H9 (cell line): ENCODE measurements at regions not wholly inside any gene's neighbourhood (a gene's known extent, or its start where the extent isn't known, plus 50 kb on each side); places are given as distances from the start of the nearest gene placed in this dataset.

Experiments used
- DNase-seq: peaks from one replicate; pipeline ENCODE4 v3.0.0-alpha.2; 2017
- H2AFZ ChIP-seq: one replicate; pipeline ENCODE4 v1.6.1; 2013; ENCODE audit warnings: mild to moderate bottlenecking, low read length, control low read depth, moderate library complexity
- H2AK5ac ChIP-seq: 2 replicates; pipeline ENCODE4 v1.6.1; 2013; ENCODE audit warnings: low read length, control low read depth, mixed read lengths; ENCODE audit not compliant: insufficient read length
- H2BK120ac ChIP-seq: one replicate; pipeline ENCODE4 v1.6.1; 2013; ENCODE audit warnings: low read depth, mild to moderate bottlenecking, low read length, control low read depth, inconsistent platforms; ENCODE audit not compliant: poor library complexity, severe bottlenecking
- H2BK12ac ChIP-seq: 2 replicates; pipeline ENCODE4 v1.6.1; 2013; ENCODE audit warnings: low read length, control low read depth, mixed read lengths, low read depth; ENCODE audit not compliant: insufficient read length
- H2BK15ac ChIP-seq: 2 replicates; pipeline ENCODE4 v1.6.1; 2013; ENCODE audit warnings: low read depth, low read length, control low read depth
- H2BK20ac ChIP-seq: one replicate; pipeline ENCODE4 v1.6.1; 2013; ENCODE audit warnings: low read depth, mild to moderate bottlenecking, low read length, control low read depth, inconsistent platforms; ENCODE audit not compliant: poor library complexity, severe bottlenecking
- H2BK5ac ChIP-seq: 2 replicates; pipeline ENCODE4 v1.6.1; 2013; ENCODE audit warnings: low read length, control low read depth, mixed read lengths; ENCODE audit not compliant: insufficient read length
- H3K14ac ChIP-seq: 2 replicates; pipeline ENCODE4 v1.6.1; 2013; ENCODE audit warnings: low read length, control low read depth; ENCODE audit not compliant: insufficient read depth
- H3K18ac ChIP-seq: 2 replicates; pipeline ENCODE4 v1.6.1; 2013; ENCODE audit warnings: low read depth, mild to moderate bottlenecking, mixed read lengths, low read length, control low read depth; ENCODE audit not compliant: insufficient read length
- H3K23ac ChIP-seq: 2 replicates; pipeline ENCODE4 v1.6.1; 2013; ENCODE audit warnings: low read length, control low read depth, mixed read lengths, low read depth; ENCODE audit not compliant: insufficient read length
- H3K23me2 ChIP-seq: 2 replicates; pipeline ENCODE4 v1.6.1; 2013; ENCODE audit warnings: low read depth, mild to moderate bottlenecking, mixed read lengths, low read length, control low read depth; ENCODE audit not compliant: insufficient read length, poor library complexity, severe bottlenecking
- H3K27ac ChIP-seq: 2 replicates; pipeline ENCODE4 v1.5.1; 2013; ENCODE audit warnings: low read length, control low read depth, mixed read lengths, low read depth; ENCODE audit not compliant: insufficient read length
- H3K27me3 ChIP-seq: 2 replicates; pipeline ENCODE4 v1.6.1; 2013; ENCODE audit warnings: low read length, control low read depth, inconsistent platforms; ENCODE audit not compliant: insufficient read depth
- H3K4ac ChIP-seq: 2 replicates; pipeline ENCODE4 v1.6.1; 2013; ENCODE audit warnings: low read depth, mild to moderate bottlenecking, control low read depth, inconsistent platforms, low read length, moderate library complexity
- H3K4me1 ChIP-seq: 2 replicates; pipeline ENCODE4 v1.6.1; 2013; ENCODE audit warnings: low read length, control low read depth, inconsistent platforms; ENCODE audit not compliant: insufficient read depth
- H3K4me2 ChIP-seq: 2 replicates; pipeline ENCODE4 v1.6.1; 2013; ENCODE audit warnings: low read length, control low read depth, mixed read lengths; ENCODE audit not compliant: insufficient read length, insufficient read depth
- H3K56ac ChIP-seq: 2 replicates; pipeline ENCODE4 v1.6.1; 2013; ENCODE audit warnings: low read depth, mild to moderate bottlenecking, mixed read lengths, low read length, control low read depth; ENCODE audit not compliant: insufficient read length
- H3K79me1 ChIP-seq: 2 replicates; pipeline ENCODE4 v1.6.1; 2013; ENCODE audit warnings: low read depth, mild to moderate bottlenecking, moderate library complexity, low read length, control low read depth, inconsistent platforms; ENCODE audit not compliant: insufficient read depth, poor library complexity, severe bottlenecking
- H3K79me2 ChIP-seq: 2 replicates; pipeline ENCODE4 v1.6.1; 2013; ENCODE audit warnings: low read length, control low read depth, inconsistent platforms; ENCODE audit not compliant: insufficient read depth
- H3K9ac ChIP-seq: 2 replicates; pipeline ENCODE4 v1.6.1; 2013; ENCODE audit warnings: low read length, control low read depth, mixed read lengths; ENCODE audit not compliant: insufficient read length; ENCODE audit errors: extremely low read depth
- H3K9me3 ChIP-seq: one replicate; pipeline ENCODE4 v1.6.1; 2013; ENCODE audit warnings: low read depth, low read length, inconsistent platforms; ENCODE audit not compliant: control insufficient read depth
- H3T11ph ChIP-seq: one replicate; pipeline ENCODE4 v1.6.1; 2013; ENCODE audit warnings: mild to moderate bottlenecking, low read length, control low read depth, inconsistent platforms
- H4K20me1 ChIP-seq: one replicate; pipeline ENCODE4 v1.6.1; 2013; ENCODE audit not compliant: control insufficient read depth, insufficient read length, insufficient read depth
- H4K5ac ChIP-seq: 2 replicates; pipeline ENCODE4 v1.6.1; 2013; ENCODE audit warnings: low read depth, mild to moderate bottlenecking, mixed read lengths, low read length, control low read depth; ENCODE audit not compliant: insufficient read length
- H4K8ac ChIP-seq: replicated peaks from 2 replicates; pipeline ENCODE4 v1.6.1; 2013; ENCODE audit warnings: low read length, control low read depth, mixed read lengths, low read depth; ENCODE audit not compliant: insufficient read length
- H4K91ac ChIP-seq: 2 replicates; pipeline ENCODE4 v1.6.1; 2013; ENCODE audit warnings: low read depth, mild to moderate bottlenecking, moderate library complexity, mixed read lengths, low read length, control low read depth; ENCODE audit not compliant: insufficient read length
- H3K27ac Mint-ChIP-seq, 3 experiments: 2 replicates in 2 of 3; 3 replicates in 1 of 3; pipeline ENCODE4 v1.8.0; 2020 to 2021; ENCODE audit warnings: mixed read lengths in 3 of 3, mild to moderate bottlenecking in 1 of 3, moderate library complexity in 1 of 3
- H3K27me3 Mint-ChIP-seq: 2 replicates; pipeline ENCODE4 v1.8.0; 2021; ENCODE audit warnings: low read depth, mild to moderate bottlenecking, moderate library complexity, mixed read lengths
- H3K36me3 Mint-ChIP-seq, 3 experiments: 2 replicates in 2 of 3; 3 replicates in 1 of 3; pipeline ENCODE4 v1.8.0; 2020 to 2021; ENCODE audit warnings: low read depth in 3 of 3, mixed read lengths in 3 of 3; ENCODE audit not compliant: insufficient read depth in 1 of 3
- H3K4me1 Mint-ChIP-seq, 2 experiments: 2 replicates each; pipeline ENCODE4 v1.8.0; 2020; ENCODE audit warnings: mixed read lengths in 2 of 2
- H3K4me3 Mint-ChIP-seq, 2 experiments: 2 replicates in 1 of 2; 3 replicates in 1 of 2; pipeline ENCODE4 v1.8.0; 2020 to 2021; ENCODE audit warnings: mild to moderate bottlenecking in 2 of 2, mixed read lengths in 2 of 2, moderate library complexity in 1 of 2
- H3K9me3 Mint-ChIP-seq, 2 experiments: 2 replicates in 1 of 2; 3 replicates in 1 of 2; pipeline ENCODE4 v1.8.0; 2020; ENCODE audit warnings: mild to moderate bottlenecking in 2 of 2, mixed read lengths in 2 of 2, moderate library complexity in 1 of 2
- WGBS: extraction: QIAGEN DNeasy Blood & Tissue Kit; methylation state at CpG from one replicate; pipeline ENCODE4 v1.1.7; 2013; ENCODE audit warnings: missing lambda C conversion rate, low lambda C conversion rate, mixed read lengths; ENCODE audit not compliant: insufficient read length; ENCODE audit errors: extremely low coverage; 5-methylcytosine and 5-hydroxymethylcytosine counted together
- TF ChIP-seq, protein P1 (sequence below): fragments of 200-600 bp; sonication (generic); conservative IDR thresholded peaks from 3 replicates; pipeline ENCODE4 v1.8.0; 2021; ENCODE audit warnings: antibody characterized with exemption, mild to moderate bottlenecking

DNA sequence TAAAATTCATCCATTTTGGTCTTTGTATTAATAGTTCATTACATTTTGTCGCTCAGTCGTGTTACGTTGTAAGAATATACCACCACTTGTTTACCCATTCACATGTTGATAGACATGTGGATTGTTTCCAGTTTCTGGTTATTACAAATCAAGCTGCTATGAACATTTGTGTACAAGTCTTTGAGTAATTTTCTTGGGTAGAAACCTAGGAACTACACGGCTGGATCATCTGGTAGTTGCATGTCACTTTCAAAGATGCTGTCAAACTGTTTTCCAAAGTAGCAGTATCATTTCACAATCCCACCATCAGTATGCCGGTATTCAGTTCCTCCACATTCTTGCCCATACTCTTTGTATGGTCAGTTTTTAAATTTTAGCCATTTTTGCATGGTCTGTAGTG lies 98.0 kb downstream of the GASK1B start:
- Mint-ChIP-seq H3K27me3 (no peaks in the 10 kb centered on the region), H3K4me3 (no peak overlapping the region), H3K9me3 (no peaks in the 10 kb centered on the region), H3K27ac (no peak overlapping the region), H3K4me1 (no peaks in the 10 kb centered on the region), H3K36me3 (no peaks in the 10 kb centered on the region)
- Histone ChIP-seq H2BK120ac (no peak overlapping the region), H3T11ph (no peak overlapping the region), H3K79me2 (no peaks in the 10 kb centered on the region), H3K18ac (no peak overlapping the region), H2BK12ac (no peak overlapping the region), H4K5ac (no peak overlapping the region), H3K56ac (no peak overlapping the region), H3K14ac (no peak overlapping the region), H4K91ac (no peak overlapping the region), H3K4me2 (no peak overlapping the region), H3K23me2 (no peaks in the 10 kb centered on the region), H2BK20ac (no peak overlapping the region), H3K9ac (no peak overlapping the region), H2BK5ac (no peak overlapping the region), H4K8ac (no peak overlapping the region), H3K4ac (no peak overlapping the region), H2BK15ac (no peak overlapping the region), H3K27me3 (no peaks in the 10 kb centered on the region), H4K20me1 (no peaks in the 10 kb centered on the region), H3K9me3 (no peaks in the 10 kb centered on the region), H2AFZ (no peak overlapping the region), H3K23ac (no peak overlapping the region), H3K79me1 (no peaks in the 10 kb centered on the region), H3K4me1 (no peaks in the 10 kb centered on the region), H2AK5ac (no peak overlapping the region), H3K27ac (no peak overlapping the region)
- TF ChIP-seq, protein P1, sequence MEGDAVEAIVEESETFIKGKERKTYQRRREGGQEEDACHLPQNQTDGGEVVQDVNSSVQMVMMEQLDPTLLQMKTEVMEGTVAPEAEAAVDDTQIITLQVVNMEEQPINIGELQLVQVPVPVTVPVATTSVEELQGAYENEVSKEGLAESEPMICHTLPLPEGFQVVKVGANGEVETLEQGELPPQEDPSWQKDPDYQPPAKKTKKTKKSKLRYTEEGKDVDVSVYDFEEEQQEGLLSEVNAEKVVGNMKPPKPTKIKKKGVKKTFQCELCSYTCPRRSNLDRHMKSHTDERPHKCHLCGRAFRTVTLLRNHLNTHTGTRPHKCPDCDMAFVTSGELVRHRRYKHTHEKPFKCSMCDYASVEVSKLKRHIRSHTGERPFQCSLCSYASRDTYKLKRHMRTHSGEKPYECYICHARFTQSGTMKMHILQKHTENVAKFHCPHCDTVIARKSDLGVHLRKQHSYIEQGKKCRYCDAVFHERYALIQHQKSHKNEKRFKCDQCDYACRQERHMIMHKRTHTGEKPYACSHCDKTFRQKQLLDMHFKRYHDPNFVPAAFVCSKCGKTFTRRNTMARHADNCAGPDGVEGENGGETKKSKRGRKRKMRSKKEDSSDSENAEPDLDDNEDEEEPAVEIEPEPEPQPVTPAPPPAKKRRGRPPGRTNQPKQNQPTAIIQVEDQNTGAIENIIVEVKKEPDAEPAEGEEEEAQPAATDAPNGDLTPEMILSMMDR = no peak
- DNase-seq = no peak
- no CpG with 5 or more reads among the region's 5 CpGs for WGBS
